MM.1S (cell line): ENCODE measurements at regions not wholly inside any gene's neighbourhood (a gene's known extent, or its start where the extent isn't known, plus 50 kb on each side); places are given as distances from the start of the nearest gene placed in this dataset.
"Not testable (repeated sequence)": the region's sequence is repeated elsewhere in the genome, so short reads cannot be mapped to it uniquely, and the experiment has no call there.

Experiments used
- CTCF ChIP-seq: fragments of 300-600 bp; sonication (generic); IDR thresholded peaks from 2 replicates; pipeline ENCODE4 v1.5.1; 2016; ENCODE audit warnings: antibody characterized with exemption, low read length, mixed read lengths
- EZH2 ChIP-seq: fragments of 300-600 bp; sonication (generic); optimal IDR thresholded peaks from 2 replicates; pipeline ENCODE3; 2017; ENCODE audit warnings: low read depth, mild to moderate bottlenecking, antibody characterized with exemption, low read length, mixed read lengths
- EZH2phosphoT487 ChIP-seq: fragments of 300-600 bp; sonication (generic); IDR thresholded peaks from 2 replicates; pipeline ENCODE4 v1.6.1; 2018; ENCODE audit warnings: antibody characterized with exemption, low read length

- not testable (repeated sequence) for TF ChIP-seq CTCF, EZH2phosphoT487, EZH2
These were observed 91.5 kb downstream of the DISP1 start for GRCh38 chr1:222906271-222906739.
